ENCODE measurements at regions not wholly inside any gene's neighbourhood (a gene's known extent, or its start where the extent isn't known, plus 50 kb on each side); places are given as distances from the start of the nearest gene placed in this dataset.

- H3K4me3 ChIP-seq (ENCODE audit: low read length) = no peak overlapping the region
- no peak overlapping the region for H3K27ac Mint-ChIP-seq
- no peak overlapping the region for H3K27ac ChIP-seq (ENCODE audit: low read depth in 1 of 2, low read length in 2 of 2)
- ATAC-seq (ENCODE audit: poor library complexity) (no peak), DNase-seq (no peak)
- no peaks in the 10 kb centered on the region for H3K4me1 Mint-ChIP-seq (ENCODE audit: low read depth)
- TF ChIP-seq CTCF (IDR thresholded peaks at IDR 0.05) = no peak
- ChIA-PET POLR2A (no interaction called here), CTCF (no interaction called here)
- no peaks in the 10 kb centered on the region for H3K9me3 Mint-ChIP-seq
- intact Hi-C loops (cut with DNase I, micrococcal nuclease) = no loop called here
- H3K4me1 ChIP-seq (ENCODE audit: insufficient read depth, low read length) = no peaks in the 10 kb centered on the region
- no peak overlapping the region for H3K4me3 Mint-ChIP-seq
- H3K9me3 ChIP-seq (ENCODE audit: control insufficient read depth in 1 of 2, insufficient read depth in 1 of 2, low read length in 2 of 2) = no peaks in the 10 kb centered on the region
- no peaks in the 10 kb centered on the region for H3K36me3 ChIP-seq (ENCODE audit: insufficient read depth, low read length)
- no peaks in the 10 kb centered on the region for H3K27me3 Mint-ChIP-seq
- no peaks in the 10 kb centered on the region for H3K27me3 ChIP-seq (ENCODE audit: control insufficient read depth in 1 of 2, insufficient read depth in 2 of 2, low read length in 2 of 2)
- H3K36me3 Mint-ChIP-seq (ENCODE audit: low read depth) = no peaks in the 10 kb centered on the region
These were observed 175.4 kb upstream of the VEGFC start for GRCh38 chr4:176968094-176968493.

- no peak for TF ChIP-seq CTCF (IDR thresholded peaks at IDR 0.05)
- POLR2A ChIA-PET = no interaction called here
- Mint-ChIP-seq H3K9me3 (no peaks in the 10 kb centered on the region), H3K36me3 (ENCODE audit: low read depth) (no peaks in the 10 kb centered on the region), H3K4me3 (no peak overlapping the region), H3K4me1 (ENCODE audit: low read depth) (no peaks in the 10 kb centered on the region), H3K27me3 (no peaks in the 10 kb centered on the region), H3K27ac (no peak overlapping the region)
- intact Hi-C loops (cut with DNase I, micrococcal nuclease) = no loop called here
- no peaks in the 10 kb centered on the region for H3K36me3 ChIP-seq (ENCODE audit: insufficient read depth, low read length)
- H3K27me3 ChIP-seq (ENCODE audit: control insufficient read depth in 1 of 2, insufficient read depth in 2 of 2, low read length in 2 of 2) = no peaks in the 10 kb centered on the region
- no peak overlapping the region for H3K4me3 ChIP-seq (ENCODE audit: low read length)
- H3K4me1 ChIP-seq (ENCODE audit: insufficient read depth, low read length) = no peaks in the 10 kb centered on the region
- CTCF ChIA-PET = no interaction called here
- H3K27ac ChIP-seq (ENCODE audit: low read depth in 1 of 2, low read length in 2 of 2) = no peak overlapping the region
- no peaks in the 10 kb centered on the region for H3K9me3 ChIP-seq (ENCODE audit: control insufficient read depth in 1 of 2, insufficient read depth in 1 of 2, low read length in 2 of 2)
- no peak for DNase-seq
- ATAC-seq (ENCODE audit: poor library complexity) = no peak
These were observed 176.3 kb upstream of the VEGFC start for GRCh38 chr4:176969011-176969410.

- Histone ChIP-seq H3K9me3 (ENCODE audit: control insufficient read depth in 1 of 2, insufficient read depth in 1 of 2, low read length in 2 of 2) (no peaks in the 10 kb centered on the region), H3K27ac (ENCODE audit: low read depth in 1 of 2, low read length in 2 of 2) (no peak overlapping the region), H3K4me3 (ENCODE audit: low read length) (no peak overlapping the region), H3K36me3 (ENCODE audit: insufficient read depth, low read length) (no peaks in the 10 kb centered on the region), H3K27me3 (ENCODE audit: control insufficient read depth in 1 of 2, insufficient read depth in 2 of 2, low read length in 2 of 2) (no peaks in the 10 kb centered on the region), H3K4me1 (ENCODE audit: insufficient read depth, low read length) (no peaks in the 10 kb centered on the region)
- ChIA-PET CTCF (no interaction called here), POLR2A (no interaction called here)
- Mint-ChIP-seq H3K36me3 (ENCODE audit: low read depth) (no peaks in the 10 kb centered on the region), H3K27me3 (no peaks in the 10 kb centered on the region), H3K9me3 (no peaks in the 10 kb centered on the region), H3K4me1 (ENCODE audit: low read depth) (no peaks in the 10 kb centered on the region), H3K4me3 (no peak overlapping the region), H3K27ac (no peak overlapping the region)
- ATAC-seq (ENCODE audit: poor library complexity) = no peak
- intact Hi-C loops (cut with DNase I, micrococcal nuclease) = no loop called here
- no peak for DNase-seq
- no peak for TF ChIP-seq CTCF (IDR thresholded peaks at IDR 0.05)
These were observed 178.1 kb upstream of the VEGFC start for GRCh38 chr4:176970853-176971252.

Data from CD4-positive, alpha-beta T cell (primary cell).